ENCODE measurements at regions not wholly inside any gene's neighbourhood (a gene's known extent, or its start where the extent isn't known, plus 50 kb on each side); places are given as distances from the start of the nearest gene placed in this dataset.

DNA sequence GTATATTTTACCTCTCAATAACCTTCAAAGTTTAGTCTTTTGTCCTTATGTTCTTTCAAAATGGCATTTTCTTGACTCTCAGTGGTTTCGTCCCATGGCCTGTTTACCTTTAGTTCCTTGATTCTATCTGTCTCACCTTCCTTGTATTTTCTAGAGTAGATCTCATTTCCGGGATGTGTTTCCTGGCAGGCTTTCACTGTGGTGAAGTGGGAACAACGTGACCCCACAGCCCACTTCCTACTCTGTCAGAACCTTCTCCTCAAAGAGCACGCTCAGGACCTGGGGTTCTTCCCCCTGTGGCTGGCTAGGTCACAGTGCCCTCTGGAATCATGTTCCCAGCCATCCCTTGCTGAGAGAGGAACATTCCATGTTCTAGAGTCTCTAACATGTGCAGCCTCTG, 129.9 kb upstream of the ZNF32 start:
- TF ChIP-seq, protein P1, sequence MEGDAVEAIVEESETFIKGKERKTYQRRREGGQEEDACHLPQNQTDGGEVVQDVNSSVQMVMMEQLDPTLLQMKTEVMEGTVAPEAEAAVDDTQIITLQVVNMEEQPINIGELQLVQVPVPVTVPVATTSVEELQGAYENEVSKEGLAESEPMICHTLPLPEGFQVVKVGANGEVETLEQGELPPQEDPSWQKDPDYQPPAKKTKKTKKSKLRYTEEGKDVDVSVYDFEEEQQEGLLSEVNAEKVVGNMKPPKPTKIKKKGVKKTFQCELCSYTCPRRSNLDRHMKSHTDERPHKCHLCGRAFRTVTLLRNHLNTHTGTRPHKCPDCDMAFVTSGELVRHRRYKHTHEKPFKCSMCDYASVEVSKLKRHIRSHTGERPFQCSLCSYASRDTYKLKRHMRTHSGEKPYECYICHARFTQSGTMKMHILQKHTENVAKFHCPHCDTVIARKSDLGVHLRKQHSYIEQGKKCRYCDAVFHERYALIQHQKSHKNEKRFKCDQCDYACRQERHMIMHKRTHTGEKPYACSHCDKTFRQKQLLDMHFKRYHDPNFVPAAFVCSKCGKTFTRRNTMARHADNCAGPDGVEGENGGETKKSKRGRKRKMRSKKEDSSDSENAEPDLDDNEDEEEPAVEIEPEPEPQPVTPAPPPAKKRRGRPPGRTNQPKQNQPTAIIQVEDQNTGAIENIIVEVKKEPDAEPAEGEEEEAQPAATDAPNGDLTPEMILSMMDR (IDR thresholded peaks at IDR 0.05; ENCODE audit: low read depth, low read length, missing input control): no peak
- TF ChIP-seq YY1 (IDR thresholded peaks at IDR 0.05) (no peak), TAF1 (conservative IDR thresholded peaks at IDR 0.05) (no peak), RAD21 (IDR thresholded peaks at IDR 0.05) (no peak), EGR1 (IDR thresholded peaks at IDR 0.05; ENCODE audit: low read depth in 2 of 2) (no peak), MAX (IDR thresholded peaks at IDR 0.05) (no peak), JUND (IDR thresholded peaks at IDR 0.05) (no peak), ATF3 (IDR thresholded peaks at IDR 0.05) (no peak)
- TF ChIP-seq, protein P2, sequence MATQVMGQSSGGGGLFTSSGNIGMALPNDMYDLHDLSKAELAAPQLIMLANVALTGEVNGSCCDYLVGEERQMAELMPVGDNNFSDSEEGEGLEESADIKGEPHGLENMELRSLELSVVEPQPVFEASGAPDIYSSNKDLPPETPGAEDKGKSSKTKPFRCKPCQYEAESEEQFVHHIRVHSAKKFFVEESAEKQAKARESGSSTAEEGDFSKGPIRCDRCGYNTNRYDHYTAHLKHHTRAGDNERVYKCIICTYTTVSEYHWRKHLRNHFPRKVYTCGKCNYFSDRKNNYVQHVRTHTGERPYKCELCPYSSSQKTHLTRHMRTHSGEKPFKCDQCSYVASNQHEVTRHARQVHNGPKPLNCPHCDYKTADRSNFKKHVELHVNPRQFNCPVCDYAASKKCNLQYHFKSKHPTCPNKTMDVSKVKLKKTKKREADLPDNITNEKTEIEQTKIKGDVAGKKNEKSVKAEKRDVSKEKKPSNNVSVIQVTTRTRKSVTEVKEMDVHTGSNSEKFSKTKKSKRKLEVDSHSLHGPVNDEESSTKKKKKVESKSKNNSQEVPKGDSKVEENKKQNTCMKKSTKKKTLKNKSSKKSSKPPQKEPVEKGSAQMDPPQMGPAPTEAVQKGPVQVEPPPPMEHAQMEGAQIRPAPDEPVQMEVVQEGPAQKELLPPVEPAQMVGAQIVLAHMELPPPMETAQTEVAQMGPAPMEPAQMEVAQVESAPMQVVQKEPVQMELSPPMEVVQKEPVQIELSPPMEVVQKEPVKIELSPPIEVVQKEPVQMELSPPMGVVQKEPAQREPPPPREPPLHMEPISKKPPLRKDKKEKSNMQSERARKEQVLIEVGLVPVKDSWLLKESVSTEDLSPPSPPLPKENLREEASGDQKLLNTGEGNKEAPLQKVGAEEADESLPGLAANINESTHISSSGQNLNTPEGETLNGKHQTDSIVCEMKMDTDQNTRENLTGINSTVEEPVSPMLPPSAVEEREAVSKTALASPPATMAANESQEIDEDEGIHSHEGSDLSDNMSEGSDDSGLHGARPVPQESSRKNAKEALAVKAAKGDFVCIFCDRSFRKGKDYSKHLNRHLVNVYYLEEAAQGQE (IDR thresholded peaks at IDR 0.05): no peak
- TF ChIP-seq, protein P3, sequence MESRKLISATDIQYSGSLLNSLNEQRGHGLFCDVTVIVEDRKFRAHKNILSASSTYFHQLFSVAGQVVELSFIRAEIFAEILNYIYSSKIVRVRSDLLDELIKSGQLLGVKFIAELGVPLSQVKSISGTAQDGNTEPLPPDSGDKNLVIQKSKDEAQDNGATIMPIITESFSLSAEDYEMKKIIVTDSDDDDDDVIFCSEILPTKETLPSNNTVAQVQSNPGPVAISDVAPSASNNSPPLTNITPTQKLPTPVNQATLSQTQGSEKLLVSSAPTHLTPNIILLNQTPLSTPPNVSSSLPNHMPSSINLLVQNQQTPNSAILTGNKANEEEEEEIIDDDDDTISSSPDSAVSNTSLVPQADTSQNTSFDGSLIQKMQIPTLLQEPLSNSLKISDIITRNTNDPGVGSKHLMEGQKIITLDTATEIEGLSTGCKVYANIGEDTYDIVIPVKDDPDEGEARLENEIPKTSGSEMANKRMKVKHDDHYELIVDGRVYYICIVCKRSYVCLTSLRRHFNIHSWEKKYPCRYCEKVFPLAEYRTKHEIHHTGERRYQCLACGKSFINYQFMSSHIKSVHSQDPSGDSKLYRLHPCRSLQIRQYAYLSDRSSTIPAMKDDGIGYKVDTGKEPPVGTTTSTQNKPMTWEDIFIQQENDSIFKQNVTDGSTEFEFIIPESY (IDR thresholded peaks at IDR 0.05): no peak

All from liver (tissue), 3 donors.